GM19240 (cell line): ENCODE measurements at regions not wholly inside any gene's neighbourhood (a gene's known extent, or its start where the extent isn't known, plus 50 kb on each side); places are given as distances from the start of the nearest gene placed in this dataset.
"Not testable (repeated sequence)": the region's sequence is repeated elsewhere in the genome, so short reads cannot be mapped to it uniquely, and the experiment has no call there.

Experiments used
- DNase-seq: peaks from one replicate; pipeline ENCODE4 v3.0.0; 2011; ENCODE audit warnings: low spot score; ENCODE audit not compliant: insufficient read length

DNA sequence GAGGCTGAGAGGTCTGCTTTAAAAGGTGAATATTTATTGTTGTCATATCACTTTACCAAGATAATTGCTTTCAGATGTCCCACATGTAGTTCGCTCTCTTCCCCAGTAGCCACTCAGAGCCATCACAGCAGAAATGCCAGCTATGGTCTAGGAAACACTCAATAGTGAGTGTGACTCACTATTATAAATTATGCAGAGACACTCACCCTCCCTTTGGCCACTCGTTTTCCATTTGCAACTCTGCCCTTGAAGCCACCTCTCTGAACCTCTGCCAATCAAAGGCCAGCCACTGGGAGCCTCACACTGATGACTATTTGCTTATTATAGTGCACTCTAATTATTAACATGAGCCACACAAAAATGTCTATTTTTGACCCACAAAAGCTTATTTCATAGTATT lies 328.1 kb upstream of the ATP10A start:
- DNase-seq, result no peak

DNA sequence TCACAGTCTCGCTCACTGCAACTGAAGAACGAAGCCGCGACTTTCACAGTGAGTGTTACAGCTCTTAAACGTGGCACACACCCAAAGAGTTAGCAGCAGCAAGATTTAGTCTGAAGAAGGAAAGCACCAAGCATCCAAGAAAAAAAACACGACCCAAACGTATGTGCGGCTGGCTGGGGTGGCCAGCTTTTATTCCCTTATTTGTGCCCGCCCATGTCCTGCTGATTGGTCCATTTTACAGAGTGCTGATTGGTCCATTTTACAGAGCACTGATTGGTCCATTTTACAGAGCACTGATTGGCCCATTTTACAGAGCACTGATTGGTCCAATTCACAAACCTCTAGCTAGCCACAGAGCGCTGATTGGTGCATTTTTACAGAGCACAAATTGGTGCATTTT lies 323.0 kb upstream of the ATP10A start:
- DNase-seq, result not testable (repeated sequence)

DNA sequence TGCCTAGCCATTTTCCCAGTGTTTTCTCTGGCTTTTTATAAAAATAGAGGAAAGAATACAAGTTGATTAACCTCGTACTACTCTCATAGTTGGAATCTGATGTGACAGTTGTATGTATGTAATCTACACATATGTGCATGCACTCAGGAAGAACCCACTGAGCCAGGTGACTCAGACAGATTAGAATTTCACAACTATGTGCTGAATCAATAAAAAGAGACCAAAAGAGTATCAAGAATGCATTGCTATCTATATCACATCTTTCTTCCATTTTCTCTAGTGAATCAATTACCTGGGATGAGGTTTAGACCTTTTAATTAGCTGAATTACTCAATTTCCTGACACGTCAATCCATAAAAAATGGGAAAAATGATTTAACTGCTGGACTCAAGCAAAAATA lies 319.3 kb upstream of the ATP10A start:
- no peak for DNase-seq

DNA sequence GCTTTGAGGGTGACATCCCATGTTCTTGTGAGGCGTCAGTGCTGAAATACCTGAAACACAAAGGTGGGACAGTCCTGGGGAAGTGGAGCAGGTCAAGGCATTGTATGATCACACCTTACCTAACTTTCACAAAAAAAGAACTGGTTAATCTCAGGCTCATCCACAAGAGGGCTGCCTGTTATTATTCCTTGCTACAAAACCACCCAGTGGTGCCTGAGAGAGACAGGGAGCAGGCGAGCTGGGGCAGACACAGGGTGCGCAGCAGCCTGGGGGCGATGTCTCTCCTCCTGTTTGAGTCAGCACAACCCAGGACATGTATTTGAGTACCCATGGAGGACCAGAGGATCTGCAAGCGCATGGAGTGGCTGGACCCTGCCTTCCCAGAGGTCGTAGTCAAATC lies 316.8 kb upstream of the ATP10A start:
- no peak for DNase-seq

DNA sequence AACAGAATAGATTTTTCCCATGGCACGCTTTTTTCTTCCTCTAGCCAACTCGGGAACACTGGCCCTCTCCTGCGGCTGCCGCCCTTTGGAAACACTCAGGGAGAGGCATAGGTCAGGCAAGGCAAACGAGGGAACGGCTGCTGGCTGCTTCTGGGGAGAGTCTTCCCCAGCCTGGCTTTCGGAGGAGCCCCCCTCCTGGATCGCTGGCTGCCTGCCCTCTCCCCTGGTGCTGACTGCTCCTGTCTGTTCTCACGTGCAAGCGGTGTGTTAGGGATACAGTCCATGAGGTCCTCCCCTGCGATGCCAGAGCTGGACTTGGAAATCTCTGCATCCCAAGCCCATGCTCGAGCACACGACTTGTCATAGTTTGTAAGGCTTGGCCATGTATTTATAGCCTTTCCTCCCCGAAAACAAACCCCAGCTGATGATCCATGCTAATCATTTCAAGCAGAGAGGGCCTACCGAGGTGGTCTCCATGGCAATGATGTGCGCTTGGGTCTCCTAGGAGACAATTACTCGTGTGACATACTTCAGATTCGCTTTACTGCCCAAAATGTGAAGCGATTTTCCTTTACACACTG lies 315.6 kb upstream of the ATP10A start:
- DNase-seq, result no peak

DNA sequence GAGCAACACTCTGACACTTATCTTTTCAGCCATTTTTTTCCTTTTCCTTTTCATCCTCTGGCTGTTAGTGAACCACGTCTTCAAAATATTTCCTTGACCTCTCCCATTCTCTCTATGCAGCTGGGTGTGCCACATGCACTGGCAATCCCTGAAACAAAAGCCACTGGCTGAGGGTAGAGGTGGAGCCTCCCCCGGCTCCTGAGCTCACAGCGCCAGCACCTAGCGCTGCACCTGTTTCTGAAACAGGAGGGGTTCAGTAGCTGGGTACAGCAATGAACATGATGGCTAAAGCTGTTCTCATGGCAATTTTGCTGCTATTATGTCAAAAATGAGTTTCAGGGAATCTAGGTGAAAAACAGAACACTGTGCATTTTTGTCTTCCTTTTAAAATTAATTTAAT lies 314.7 kb upstream of the ATP10A start:
- DNase-seq, result no peak

DNA sequence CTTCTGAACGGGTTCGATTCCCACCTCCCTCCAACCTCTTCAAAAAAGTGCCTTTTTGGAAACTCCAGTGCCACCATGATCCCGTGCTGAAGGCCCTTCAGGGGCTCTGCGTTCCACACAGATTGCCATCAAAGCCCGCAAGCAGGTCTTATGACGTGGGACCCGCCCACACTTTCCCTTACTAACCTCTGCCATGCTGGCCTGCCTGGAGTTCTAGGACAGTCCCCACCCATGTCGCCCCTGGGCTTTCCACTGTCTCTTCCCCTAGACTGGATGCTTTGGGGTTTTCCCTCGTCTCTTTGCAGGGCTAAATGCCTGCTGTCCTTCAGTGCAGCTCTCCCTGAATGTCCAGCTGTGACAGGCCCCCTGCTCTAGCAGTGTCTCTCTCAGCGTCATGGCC lies 313.7 kb upstream of the ATP10A start:
- DNase-seq, result no peak

DNA sequence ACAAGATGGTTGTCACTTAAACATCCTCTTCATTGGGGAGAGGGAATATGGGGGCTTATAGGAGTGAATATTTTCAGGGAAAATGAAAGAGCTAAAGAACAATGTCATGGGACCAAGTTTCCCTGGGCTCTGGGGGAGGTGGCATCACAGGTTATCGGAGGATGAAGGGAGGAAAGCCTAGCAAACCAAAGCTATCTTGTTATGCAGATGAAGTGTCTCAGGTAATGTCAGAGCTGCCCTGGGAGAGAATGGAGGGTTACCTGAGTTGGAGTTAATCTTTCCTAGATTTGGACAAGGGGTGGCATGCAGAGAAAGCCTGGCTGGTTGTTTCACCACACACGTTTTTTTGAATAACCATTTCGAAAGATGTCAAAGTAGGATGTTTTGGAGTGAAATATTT lies 308.1 kb upstream of the ATP10A start:
- no peak for DNase-seq

DNA sequence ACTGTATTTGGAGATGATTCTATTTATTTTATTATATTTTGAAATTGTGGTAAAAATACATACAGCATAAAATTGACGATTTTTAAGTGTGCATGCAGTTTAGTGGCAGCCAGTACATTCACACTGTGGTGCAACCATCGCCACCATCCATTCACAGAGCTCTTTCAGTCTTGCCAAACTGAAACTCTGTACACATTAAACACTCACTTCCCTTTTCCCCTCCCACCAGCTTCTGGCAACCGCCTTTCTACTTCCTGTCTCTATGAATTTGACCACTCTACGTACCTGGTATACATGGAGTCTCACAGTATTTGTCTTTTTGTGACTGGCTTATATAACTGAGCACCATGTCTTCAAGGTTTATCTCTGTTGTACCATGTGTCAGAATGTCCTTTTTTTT lies 303.3 kb upstream of the ATP10A start:
- DNase-seq, result no peak

DNA sequence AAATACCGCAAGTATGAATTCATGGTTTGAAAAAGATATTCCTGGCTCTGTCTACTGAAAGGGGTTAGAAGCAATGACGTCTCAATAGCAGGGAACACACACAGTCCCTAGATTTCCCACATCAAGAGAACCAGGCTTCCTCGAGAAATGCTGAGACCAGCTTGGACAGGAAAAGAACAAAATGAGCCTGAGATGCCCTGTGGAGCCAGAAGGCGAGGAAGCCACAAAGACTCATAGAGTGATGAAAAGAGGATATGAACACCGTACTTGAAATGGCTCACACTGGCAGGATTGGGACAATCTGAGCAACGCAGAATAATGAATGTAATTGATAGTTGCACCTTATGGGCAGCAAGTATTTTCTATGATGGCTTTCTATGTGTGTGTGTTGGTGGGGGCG lies 302.4 kb upstream of the ATP10A start:
- no peak for DNase-seq

DNA sequence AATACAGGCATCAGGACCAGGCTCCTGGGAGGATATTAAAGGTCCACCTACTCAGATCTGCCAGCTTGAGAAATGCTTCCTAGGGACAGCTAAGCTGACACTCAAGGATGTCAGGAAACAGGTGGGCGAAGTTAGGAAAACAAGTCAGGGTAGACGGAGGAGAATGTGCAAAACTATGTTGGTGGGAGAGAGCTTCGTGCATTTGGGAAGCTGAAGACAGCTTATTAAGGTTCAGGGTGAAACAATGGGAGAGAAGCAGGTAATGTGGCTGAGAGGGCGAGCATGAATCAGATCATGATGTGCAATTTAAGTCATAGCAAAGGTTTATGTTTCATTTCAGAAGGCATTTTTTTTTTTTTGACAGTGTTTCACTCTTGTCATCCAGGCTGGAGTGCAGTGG lies 297.2 kb upstream of the ATP10A start:
- DNase-seq, result no peak

DNA sequence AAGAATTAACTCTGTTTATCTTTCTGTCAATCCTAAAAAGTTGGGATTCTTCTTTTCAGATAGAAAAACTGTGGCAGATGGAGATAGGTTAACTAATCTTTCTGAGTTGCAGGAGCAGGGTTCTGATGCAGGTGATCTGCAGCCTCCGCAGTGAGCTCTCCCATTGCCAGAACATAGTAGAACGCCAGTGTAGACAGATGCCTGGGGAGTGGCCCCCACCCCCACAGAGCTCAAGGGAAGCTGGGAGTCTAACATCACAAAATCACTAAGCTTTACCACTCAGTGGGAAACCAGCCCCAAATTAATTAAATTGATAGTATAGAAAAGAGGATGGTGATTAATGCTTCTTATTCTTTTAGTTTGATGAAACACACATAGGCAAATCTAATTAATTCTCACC lies 295.0 kb upstream of the ATP10A start:
- no peak for DNase-seq

DNA sequence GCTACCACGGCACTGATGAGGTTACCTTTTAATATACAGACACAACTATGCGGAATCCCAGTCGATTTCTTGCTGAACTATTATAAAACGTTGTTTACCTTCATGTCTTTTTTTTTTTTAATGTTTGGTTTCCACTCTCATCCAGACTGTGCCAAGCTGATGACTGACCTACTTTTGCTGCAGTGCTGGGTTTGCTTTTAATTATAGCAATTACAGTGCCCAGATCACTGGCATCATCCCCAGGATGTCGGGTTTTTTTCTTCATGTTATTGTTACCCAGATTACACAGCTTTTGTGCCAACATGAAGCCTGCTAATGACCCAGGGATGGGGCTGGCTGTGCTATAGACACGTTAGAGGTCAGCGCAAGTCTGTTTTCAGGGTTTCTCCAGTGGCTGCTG lies 294.0 kb upstream of the ATP10A start:
- DNase-seq, result no peak

DNA sequence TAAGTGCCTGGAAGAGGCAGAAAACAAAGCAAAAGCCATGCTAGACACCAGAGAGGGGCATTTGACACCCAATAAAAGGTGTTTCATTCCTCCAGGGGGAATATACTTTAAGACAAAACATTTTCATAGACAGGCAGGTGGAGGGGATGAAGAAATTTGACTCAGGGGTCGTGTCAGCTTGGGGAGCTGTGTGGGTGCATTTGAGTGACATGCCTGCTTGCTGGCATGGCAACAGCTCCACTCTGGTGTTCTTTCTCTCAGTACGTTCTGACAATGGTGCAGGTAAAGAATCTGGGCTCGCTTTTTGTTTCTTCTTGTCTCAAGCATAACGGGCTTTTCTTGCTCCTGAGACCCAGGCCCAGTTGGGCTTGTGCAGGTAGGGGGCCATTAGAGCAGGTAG lies 292.9 kb upstream of the ATP10A start:
- no peak for DNase-seq

DNA sequence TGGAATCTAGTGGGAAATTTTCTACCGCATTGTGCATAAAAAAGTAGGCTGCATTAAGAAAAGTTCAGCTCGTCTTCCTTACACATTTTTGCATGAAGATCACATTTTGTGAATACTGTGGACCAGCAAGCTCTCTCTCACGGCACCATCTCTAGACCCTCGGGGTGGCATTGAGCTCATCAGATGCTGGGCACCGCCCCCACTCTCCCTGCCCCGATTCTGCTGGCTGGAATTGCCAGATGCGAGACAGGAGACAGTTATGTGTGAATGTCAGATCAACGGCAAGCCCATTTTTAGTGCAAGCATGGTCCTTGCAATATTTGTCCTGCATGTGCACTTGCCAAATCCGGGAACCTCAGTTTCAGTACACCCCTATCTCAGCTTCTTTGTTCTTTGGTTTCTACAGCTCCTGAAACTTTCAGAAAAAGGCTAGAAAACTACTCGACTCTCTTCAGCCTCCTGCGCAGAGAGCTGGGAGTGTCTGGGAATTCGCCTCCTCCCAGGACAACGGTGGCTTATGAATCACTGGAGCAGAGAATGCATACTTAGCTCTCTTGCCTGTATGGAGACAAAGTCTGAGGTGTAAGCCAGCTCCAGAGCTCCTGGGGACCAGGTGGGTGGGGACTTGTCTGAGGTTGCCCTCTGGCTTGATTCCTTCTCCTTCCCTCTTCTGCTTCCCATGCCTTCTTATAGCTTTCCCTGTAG lies 285.2 kb upstream of the ATP10A start:
- no peak for DNase-seq

DNA sequence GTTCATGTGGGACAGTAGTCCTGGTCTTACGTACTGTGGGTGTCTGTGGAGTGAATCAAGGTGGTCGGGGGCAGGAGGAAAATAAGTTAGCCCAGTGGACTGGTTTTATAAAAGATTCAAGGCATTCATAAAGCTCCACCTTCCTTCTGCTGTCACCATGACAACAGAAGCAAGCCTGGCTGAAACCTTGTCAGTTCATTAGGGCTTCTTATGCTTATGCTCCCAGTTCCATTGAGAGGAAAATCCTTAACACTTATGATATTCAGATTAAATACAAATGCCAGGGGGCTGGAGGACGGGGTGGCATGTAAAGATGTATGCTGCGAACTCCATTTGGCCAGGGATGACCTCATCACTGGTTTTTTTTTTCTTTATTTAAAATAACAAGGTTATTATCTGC lies 283.1 kb upstream of the ATP10A start:
- DNase-seq, result no peak

DNA sequence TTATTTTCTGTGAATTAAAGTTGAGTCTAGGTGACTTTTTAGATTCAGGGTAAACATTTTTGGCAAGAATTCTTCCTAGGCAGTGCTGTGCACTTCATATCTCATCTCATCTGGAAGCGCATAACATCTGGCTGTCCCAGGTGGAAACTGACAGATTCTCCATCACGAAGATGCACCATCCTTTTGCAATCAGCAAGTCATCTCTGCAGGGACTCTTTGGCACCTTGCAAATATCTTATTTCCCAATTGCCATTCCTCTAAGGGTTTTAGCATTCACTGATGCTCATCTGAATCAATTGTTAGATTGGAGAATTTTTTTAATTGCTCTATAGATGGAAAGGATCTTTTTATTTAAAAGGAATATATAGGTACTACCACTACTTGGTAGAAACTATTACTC lies 282.7 kb upstream of the ATP10A start:
- DNase-seq, result no peak

DNA sequence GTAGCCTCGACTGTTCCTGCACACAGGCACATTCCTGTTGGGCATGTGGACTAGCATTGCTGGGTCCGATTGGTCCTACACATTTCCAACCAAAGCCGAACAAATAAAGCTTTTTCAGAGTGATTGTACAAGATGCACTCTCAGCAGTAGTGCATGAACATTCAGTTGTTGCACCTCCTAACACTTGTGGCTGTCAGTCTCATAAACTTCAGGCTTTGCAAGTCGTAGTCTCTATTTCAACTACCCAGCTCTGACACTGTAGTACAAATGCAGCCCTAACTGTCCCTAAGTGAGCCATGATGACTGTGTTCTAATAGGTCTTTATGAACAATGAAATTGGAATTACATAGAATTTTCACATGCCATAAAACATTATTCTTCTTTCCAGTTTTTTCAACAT lies 281.7 kb upstream of the ATP10A start:
- no peak for DNase-seq

DNA sequence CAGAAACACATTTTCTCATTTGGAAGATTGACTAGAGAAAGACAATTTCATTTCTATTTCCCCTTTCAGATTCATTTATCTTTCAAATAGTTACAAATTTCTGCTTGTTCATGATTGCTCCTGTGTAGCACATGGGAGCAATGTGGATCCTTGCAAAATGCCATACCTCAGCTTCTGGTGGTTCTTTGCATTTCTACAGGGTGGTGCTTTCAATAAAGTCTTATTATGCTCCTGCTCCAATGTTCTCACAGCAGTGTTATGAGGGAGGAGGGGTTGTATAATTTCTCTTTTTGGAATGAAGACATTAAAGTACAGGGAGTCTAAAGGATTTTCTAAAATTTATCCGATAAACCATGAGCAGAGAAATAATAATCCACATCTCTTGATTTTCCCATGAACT lies 280.1 kb upstream of the ATP10A start:
- DNase-seq, result no peak

DNA sequence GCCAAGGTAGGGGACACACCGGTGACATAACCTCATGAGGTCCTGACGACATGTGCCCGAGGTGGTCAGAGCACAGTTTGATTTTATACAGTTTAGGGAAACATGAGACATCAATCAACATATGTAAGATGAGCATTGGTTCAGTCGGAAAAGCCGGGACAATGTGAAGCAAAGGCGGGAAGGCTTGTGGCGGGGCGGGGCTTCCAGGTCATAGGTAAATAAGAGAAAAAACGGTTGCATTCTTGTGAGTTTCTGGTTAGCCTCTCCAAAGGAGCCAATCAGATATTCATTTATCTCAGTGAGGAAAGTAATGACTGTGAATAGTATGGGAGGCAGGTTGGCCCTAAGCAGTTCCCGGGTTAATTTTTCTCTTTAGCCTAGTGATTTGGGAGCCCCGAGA lies 271.7 kb upstream of the ATP10A start:
- no peak for DNase-seq

DNA sequence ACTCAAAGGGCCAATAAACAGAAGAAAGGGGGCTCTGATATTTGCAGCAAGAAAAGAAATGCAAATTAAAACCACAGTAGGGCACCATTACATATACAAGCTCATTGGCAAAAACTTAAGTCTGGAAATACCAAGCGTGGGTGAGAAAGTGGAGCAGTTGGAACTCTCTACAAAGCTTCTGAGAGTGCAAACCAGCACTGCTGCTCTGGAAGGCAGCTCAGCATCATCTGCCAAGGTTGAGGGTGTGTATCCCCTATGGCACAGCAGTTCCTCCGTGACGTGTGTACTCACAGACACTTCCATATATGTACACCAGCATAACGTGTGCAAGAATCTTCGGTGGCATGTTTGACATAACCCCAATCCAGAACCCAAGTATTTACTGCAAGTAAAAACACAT lies 271.0 kb upstream of the ATP10A start:
- no peak for DNase-seq

DNA sequence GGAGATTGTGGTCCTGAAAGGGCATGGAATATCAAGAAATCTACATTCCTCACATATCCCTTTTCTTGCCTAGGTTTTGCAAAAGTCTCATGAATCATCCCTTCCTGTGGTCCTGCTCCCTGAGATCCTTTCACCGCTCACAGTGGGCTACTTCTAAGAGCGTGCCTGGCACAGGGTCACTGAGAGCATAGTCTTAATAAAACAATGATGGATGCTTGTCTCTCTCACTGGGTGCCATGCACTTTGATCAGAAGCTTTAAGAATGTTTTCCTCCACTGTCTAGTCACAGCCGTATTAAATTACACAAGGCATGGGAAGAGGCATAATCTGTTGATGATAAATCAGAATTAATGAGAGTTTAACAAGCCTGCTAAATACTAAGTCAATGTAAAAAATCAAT lies 269.7 kb upstream of the ATP10A start:
- no peak for DNase-seq

DNA sequence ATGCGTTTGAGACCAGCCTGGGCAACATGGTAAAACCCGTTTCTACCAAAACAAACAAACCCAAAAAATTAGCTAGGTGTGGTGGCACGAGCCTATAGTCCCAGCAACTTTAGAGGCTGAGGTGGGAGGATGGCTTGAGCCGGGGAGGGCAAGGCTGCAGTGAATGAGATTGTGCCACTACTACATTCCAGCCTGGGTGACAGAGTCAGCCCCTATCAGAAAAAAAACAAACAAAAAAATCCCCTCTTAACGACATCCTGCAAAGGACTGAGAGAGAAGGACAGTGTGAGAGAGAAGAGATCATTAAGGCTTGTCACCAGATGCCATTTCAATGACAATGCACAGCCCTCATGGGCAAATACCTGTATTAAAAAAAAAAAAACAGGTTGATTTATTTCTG lies 266.7 kb upstream of the ATP10A start:
- no peak for DNase-seq
